Chondrocyte (in vitro differentiated cells): ENCODE measurements at regions not wholly inside any gene's neighbourhood (a gene's known extent, or its start where the extent isn't known, plus 50 kb on each side); places are given as distances from the start of the nearest gene placed in this dataset.

Experiments used
- DNase-seq: peaks from one replicate; pipeline ENCODE4 v3.0.0; 2021; ENCODE audit warnings: mixed read lengths, low spot score
- H3K27ac Mint-ChIP-seq: one replicate; pipeline ENCODE4 v1.8.0; 2021; ENCODE audit warnings: mild to moderate bottlenecking, moderate library complexity, mixed read lengths; ENCODE audit not compliant: unreplicated experiment
- H3K27me3 Mint-ChIP-seq: 2 replicates; pipeline ENCODE4 v1.8.0; 2021; ENCODE audit warnings: low read depth, mixed read lengths
- H3K36me3 Mint-ChIP-seq: 2 replicates; pipeline ENCODE4 v1.8.0; 2021; ENCODE audit warnings: low read depth, mixed read lengths
- H3K4me1 Mint-ChIP-seq: 2 replicates; pipeline ENCODE4 v1.8.0; 2021; ENCODE audit warnings: low read depth, mild to moderate bottlenecking, mixed read lengths
- H3K4me3 Mint-ChIP-seq: one replicate; pipeline ENCODE4 v1.8.0; 2021; ENCODE audit warnings: mild to moderate bottlenecking, moderate library complexity, mixed read lengths; ENCODE audit not compliant: unreplicated experiment
- H3K9me3 Mint-ChIP-seq: 2 replicates; pipeline ENCODE4 v1.8.0; 2021; ENCODE audit warnings: low read depth, mixed read lengths
- TF ChIP-seq, protein P1 (sequence below): fragments of 200-600 bp; sonication (generic); IDR thresholded peaks from 2 replicates; pipeline ENCODE4 v1.5.0; 2021; ENCODE audit warnings: antibody characterized with exemption, mild to moderate bottlenecking, moderate library complexity

- no peaks in the 10 kb centered on the region for H3K9me3 Mint-ChIP-seq
- H3K4me1 Mint-ChIP-seq: no peaks in the 10 kb centered on the region
- peaks cover 4% of the 10 kb centered on the region for H3K27me3 Mint-ChIP-seq
- H3K36me3 Mint-ChIP-seq: no peaks in the 10 kb centered on the region
- H3K4me3 Mint-ChIP-seq: no peak overlapping the region
- DNase-seq: no peak
- TF ChIP-seq, protein P1, sequence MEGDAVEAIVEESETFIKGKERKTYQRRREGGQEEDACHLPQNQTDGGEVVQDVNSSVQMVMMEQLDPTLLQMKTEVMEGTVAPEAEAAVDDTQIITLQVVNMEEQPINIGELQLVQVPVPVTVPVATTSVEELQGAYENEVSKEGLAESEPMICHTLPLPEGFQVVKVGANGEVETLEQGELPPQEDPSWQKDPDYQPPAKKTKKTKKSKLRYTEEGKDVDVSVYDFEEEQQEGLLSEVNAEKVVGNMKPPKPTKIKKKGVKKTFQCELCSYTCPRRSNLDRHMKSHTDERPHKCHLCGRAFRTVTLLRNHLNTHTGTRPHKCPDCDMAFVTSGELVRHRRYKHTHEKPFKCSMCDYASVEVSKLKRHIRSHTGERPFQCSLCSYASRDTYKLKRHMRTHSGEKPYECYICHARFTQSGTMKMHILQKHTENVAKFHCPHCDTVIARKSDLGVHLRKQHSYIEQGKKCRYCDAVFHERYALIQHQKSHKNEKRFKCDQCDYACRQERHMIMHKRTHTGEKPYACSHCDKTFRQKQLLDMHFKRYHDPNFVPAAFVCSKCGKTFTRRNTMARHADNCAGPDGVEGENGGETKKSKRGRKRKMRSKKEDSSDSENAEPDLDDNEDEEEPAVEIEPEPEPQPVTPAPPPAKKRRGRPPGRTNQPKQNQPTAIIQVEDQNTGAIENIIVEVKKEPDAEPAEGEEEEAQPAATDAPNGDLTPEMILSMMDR: no peak
- no peak overlapping the region for H3K27ac Mint-ChIP-seq
These were observed 415.2 kb downstream of the DNAH5 start for GRCh38 chr5:13529300-13529699.

- no peak overlapping the region for H3K27ac Mint-ChIP-seq
- H3K27me3 Mint-ChIP-seq: peaks cover 2% of the 10 kb centered on the region
- TF ChIP-seq, protein P1: no peak
- no peak for DNase-seq
- no peaks in the 10 kb centered on the region for H3K4me1 Mint-ChIP-seq
- no peaks in the 10 kb centered on the region for H3K36me3 Mint-ChIP-seq
- no peaks in the 10 kb centered on the region for H3K9me3 Mint-ChIP-seq
- no peak overlapping the region for H3K4me3 Mint-ChIP-seq
These were observed 419.6 kb downstream of the DNAH5 start for GRCh38 chr5:13524936-13525335.

- Mint-ChIP-seq H3K4me3 (no peak overlapping the region), H3K27me3 (no peaks in the 10 kb centered on the region), H3K9me3 (no peaks in the 10 kb centered on the region), H3K27ac (no peak overlapping the region), H3K36me3 (no peaks in the 10 kb centered on the region), H3K4me1 (no peaks in the 10 kb centered on the region)
- DNase-seq: no peak
- TF ChIP-seq, protein P1: no peak
These were observed 425.4 kb downstream of the DNAH5 start for GRCh38 chr5:13519131-13519530.

DNA sequence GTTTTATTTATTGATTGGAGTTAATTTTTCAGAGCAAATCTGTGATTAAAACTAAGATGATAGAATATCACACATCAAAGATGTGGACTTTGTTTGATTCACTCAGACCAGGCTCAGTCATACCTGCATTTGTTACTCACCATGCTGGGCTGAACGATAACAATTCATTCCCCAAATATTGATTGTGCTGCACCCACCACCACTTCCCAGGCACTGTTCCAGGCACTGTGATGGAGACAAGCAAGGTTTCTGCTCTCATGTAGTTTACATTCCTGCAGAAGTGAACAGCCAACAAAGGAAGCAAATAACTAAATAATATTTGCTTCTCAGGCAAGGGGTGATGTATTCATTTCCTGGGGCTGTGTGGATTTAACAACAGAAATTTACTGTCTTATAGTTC lies 428.3 kb downstream of the DNAH5 start:
- no peak overlapping the region for H3K4me3 Mint-ChIP-seq
- no peaks in the 10 kb centered on the region for H3K36me3 Mint-ChIP-seq
- H3K9me3 Mint-ChIP-seq: no peaks in the 10 kb centered on the region
- no peaks in the 10 kb centered on the region for H3K27me3 Mint-ChIP-seq
- TF ChIP-seq, protein P1: no peak
- no peak overlapping the region for H3K27ac Mint-ChIP-seq
- no peak for DNase-seq
- H3K4me1 Mint-ChIP-seq: no peaks in the 10 kb centered on the region

DNA sequence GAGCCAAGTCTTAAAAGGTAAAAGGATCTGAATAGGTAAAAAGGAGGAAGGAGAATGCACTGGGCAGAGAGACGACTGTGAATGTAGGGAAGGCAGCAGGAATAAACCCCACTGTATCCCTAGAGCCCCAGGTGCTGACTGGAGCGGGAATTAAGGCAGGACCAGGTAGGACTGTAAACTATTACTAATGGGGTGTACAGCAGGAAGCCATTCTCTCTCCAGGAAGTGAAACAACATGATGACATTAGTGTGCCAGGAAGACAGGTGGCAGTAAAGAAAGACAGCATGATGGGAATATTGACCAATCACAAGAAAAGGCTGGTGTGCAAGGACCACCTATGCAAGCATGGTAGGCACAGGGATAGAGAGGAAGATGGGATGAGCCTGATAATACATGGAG lies 433.0 kb downstream of the DNAH5 start:
- H3K4me3 Mint-ChIP-seq: no peak overlapping the region
- H3K27ac Mint-ChIP-seq: no peak overlapping the region
- H3K9me3 Mint-ChIP-seq: peaks cover 2% of the 10 kb centered on the region
- TF ChIP-seq, protein P1: no peak
- no peaks in the 10 kb centered on the region for H3K27me3 Mint-ChIP-seq
- no peaks in the 10 kb centered on the region for H3K4me1 Mint-ChIP-seq
- no peak for DNase-seq
- no peaks in the 10 kb centered on the region for H3K36me3 Mint-ChIP-seq
